MM.1S (cell line): ENCODE measurements at regions not wholly inside any gene's neighbourhood (a gene's known extent, or its start where the extent isn't known, plus 50 kb on each side); places are given as distances from the start of the nearest gene placed in this dataset.

Experiments
- DNase-seq: peaks from one replicate; pipeline ENCODE4 v3.0.0-alpha.2; 2015
- H2AFZ ChIP-seq: fragments of 300-600 bp; sonication (generic); 2 replicates; pipeline ENCODE4 v1.6.0; 2016; ENCODE audit warnings: antibody characterized with exemption, low read length
- H3F3A ChIP-seq: fragments of 300-600 bp; sonication (generic); 2 replicates; pipeline ENCODE4 v1.6.1; 2016; ENCODE audit warnings: mild to moderate bottlenecking, antibody characterized with exemption, low read length, moderate library complexity, mixed read lengths; ENCODE audit not compliant: insufficient read depth
- H3K27ac ChIP-seq: fragments of 300-600 bp; sonication (generic); 2 replicates; pipeline ENCODE4 v1.5.1; 2016; ENCODE audit warnings: mild to moderate bottlenecking, low read length
- H3K27me3 ChIP-seq: fragments of 300-600 bp; sonication (generic); replicated peaks from 2 replicates; pipeline ENCODE4 v1.6.0; 2016; ENCODE audit warnings: low read length; ENCODE audit not compliant: insufficient read depth
- H3K36me3 ChIP-seq: fragments of 300-600 bp; sonication (generic); replicated peaks from 2 replicates; pipeline ENCODE4 v1.6.1; 2016; ENCODE audit warnings: mild to moderate bottlenecking, low read length, mixed read lengths; ENCODE audit not compliant: insufficient read depth
- H3K4me1 ChIP-seq: fragments of 300-600 bp; sonication (generic); 2 replicates; pipeline ENCODE4 v1.6.1; 2016; ENCODE audit warnings: low read length, mixed read lengths
- H3K4me2 ChIP-seq: fragments of 300-600 bp; sonication (generic); 2 replicates; pipeline ENCODE4 v1.6.0; 2016; ENCODE audit warnings: low read depth, low read length
- H3K4me3 ChIP-seq: fragments of 300-600 bp; sonication (generic); 2 replicates; pipeline ENCODE4 v1.5.1; 2016; ENCODE audit warnings: low read length, mixed read lengths
- H3K79me2 ChIP-seq: fragments of 300-600 bp; sonication (generic); 2 replicates; pipeline ENCODE4 v1.6.1; 2016; ENCODE audit warnings: mixed run types, low read length, mixed read lengths
- H3K9ac ChIP-seq: fragments of 300-600 bp; sonication (generic); 2 replicates; pipeline ENCODE4 v1.6.1; 2016; ENCODE audit warnings: low read length, mixed read lengths
- H3K9me2 ChIP-seq: fragments of 300-600 bp; sonication (generic); replicated peaks from 2 replicates; pipeline ENCODE4 v1.6.1; 2016; ENCODE audit warnings: mild to moderate bottlenecking, low read length, mixed read lengths; ENCODE audit not compliant: insufficient read depth
- H3K9me3 ChIP-seq: fragments of 300-600 bp; sonication (generic); replicated peaks from 2 replicates; pipeline ENCODE4 v1.6.1; 2016; ENCODE audit warnings: mild to moderate bottlenecking, low read length, mixed read lengths; ENCODE audit not compliant: insufficient read depth
- H4K20me1 ChIP-seq: fragments of 300-600 bp; sonication (generic); 2 replicates; pipeline ENCODE4 v1.6.1; 2016; ENCODE audit warnings: mild to moderate bottlenecking, low read length, moderate library complexity, mixed read lengths; ENCODE audit not compliant: insufficient read depth
- EZH2 ChIP-seq: fragments of 300-600 bp; sonication (generic); optimal IDR thresholded peaks from 2 replicates; pipeline ENCODE3; 2017; ENCODE audit warnings: low read depth, mild to moderate bottlenecking, antibody characterized with exemption, low read length, mixed read lengths
- EZH2phosphoT487 ChIP-seq: fragments of 300-600 bp; sonication (generic); IDR thresholded peaks from 2 replicates; pipeline ENCODE4 v1.6.1; 2018; ENCODE audit warnings: antibody characterized with exemption, low read length
- TF ChIP-seq, protein P1 (sequence below): fragments of 300-600 bp; sonication (generic); IDR thresholded peaks from 2 replicates; pipeline ENCODE4 v1.5.1; 2016; ENCODE audit warnings: antibody characterized with exemption, low read length, mixed read lengths

DNA sequence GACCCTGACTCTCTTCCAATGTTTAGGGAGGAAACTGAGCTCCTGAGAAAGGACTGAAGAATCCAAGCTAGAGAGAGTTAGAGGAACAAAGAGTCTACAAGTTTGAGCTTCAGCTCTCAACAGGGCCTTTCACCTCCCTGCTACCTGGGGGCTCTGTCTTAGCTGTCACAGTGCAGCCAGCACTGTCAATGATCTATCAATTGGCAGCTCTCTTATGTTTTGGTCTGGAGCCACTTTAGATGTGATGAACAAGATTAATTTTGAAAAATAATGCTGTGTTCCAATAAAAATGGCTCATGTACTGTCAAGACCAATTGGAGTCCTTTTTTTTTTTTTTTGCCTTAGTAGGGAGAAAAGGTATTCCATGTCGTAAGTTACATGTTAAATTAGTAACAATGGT lies 215.8 kb upstream of the TRIB2 start:
- no peaks in the 10 kb centered on the region for H4K20me1 ChIP-seq
- H3F3A ChIP-seq, result 0 out of 2 replicates have a peak, but pooled peaks cover 2% of the 10 kb centered on the region
- no peak overlapping the region for H3K4me3 ChIP-seq
- H2AFZ ChIP-seq, result no peak overlapping the region
- H3K9ac ChIP-seq, result no peak overlapping the region
- H3K4me2 ChIP-seq, result peak overlapping the region; percentile 19; the same call in 1 of the 2 replicates
- no peaks in the 10 kb centered on the region for H3K27me3 ChIP-seq
- H3K9me3 ChIP-seq, result no peaks in the 10 kb centered on the region
- no peak overlapping the region for H3K27ac ChIP-seq
- no peaks in the 10 kb centered on the region for H3K79me2 ChIP-seq
- H3K36me3 ChIP-seq, result no peaks in the 10 kb centered on the region
- TF ChIP-seq EZH2, result no peak
- TF ChIP-seq, protein P1, sequence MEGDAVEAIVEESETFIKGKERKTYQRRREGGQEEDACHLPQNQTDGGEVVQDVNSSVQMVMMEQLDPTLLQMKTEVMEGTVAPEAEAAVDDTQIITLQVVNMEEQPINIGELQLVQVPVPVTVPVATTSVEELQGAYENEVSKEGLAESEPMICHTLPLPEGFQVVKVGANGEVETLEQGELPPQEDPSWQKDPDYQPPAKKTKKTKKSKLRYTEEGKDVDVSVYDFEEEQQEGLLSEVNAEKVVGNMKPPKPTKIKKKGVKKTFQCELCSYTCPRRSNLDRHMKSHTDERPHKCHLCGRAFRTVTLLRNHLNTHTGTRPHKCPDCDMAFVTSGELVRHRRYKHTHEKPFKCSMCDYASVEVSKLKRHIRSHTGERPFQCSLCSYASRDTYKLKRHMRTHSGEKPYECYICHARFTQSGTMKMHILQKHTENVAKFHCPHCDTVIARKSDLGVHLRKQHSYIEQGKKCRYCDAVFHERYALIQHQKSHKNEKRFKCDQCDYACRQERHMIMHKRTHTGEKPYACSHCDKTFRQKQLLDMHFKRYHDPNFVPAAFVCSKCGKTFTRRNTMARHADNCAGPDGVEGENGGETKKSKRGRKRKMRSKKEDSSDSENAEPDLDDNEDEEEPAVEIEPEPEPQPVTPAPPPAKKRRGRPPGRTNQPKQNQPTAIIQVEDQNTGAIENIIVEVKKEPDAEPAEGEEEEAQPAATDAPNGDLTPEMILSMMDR, result no peak
- no peak for TF ChIP-seq EZH2phosphoT487
- no peaks in the 10 kb centered on the region for H3K9me2 ChIP-seq
- peaks cover 27% of the 10 kb centered on the region for H3K4me1 ChIP-seq
- no peak for DNase-seq

DNA sequence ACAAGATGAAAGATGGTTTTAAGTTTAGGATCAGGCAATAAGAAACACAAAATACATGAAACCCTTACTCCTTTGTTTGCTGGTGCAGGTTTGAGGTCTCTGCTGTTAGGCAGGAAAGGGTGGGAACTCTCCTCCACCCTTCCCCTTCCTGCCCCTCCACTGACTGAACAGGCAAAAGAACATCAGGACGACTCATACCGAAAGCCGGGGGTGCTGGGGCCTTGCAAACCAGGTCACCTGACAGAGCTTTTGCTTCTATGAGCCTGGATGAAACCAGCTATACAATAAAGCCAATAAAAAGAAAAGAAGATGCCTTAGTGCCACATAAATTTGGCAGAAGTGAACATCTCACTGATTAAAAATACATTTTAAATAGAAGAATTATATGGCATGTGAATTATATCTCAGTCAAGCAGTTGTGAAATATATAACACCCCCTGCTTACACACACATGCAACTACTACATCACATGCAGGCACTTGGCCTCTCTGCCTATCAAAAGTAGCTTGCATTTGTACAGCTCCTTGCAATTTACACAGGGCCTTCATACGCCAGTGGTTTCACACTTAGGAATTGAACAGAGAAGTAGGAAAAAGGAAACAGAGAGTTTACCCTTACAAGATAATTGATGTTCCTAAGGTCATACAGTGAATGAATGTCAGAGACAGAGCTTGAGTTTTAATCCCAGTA lies 215.1 kb upstream of the TRIB2 start:
- no peak overlapping the region for H2AFZ ChIP-seq
- TF ChIP-seq, protein P1, result no peak
- TF ChIP-seq EZH2 (no peak), EZH2phosphoT487 (no peak)

GRCh38 chr2:12502759-12503158 lies 214.0 kb upstream of the TRIB2 start:
- H3K36me3 ChIP-seq, result no peaks in the 10 kb centered on the region
- H4K20me1 ChIP-seq, result no peaks in the 10 kb centered on the region
- H3K9me3 ChIP-seq, result no peaks in the 10 kb centered on the region
- TF ChIP-seq EZH2 (no peak), EZH2phosphoT487 (no peak)
- TF ChIP-seq, protein P1, result no peak
- DNase-seq, result no peak
- no peak overlapping the region for H3K9ac ChIP-seq
- H3K4me1 ChIP-seq, result peaks cover 31% of the 10 kb centered on the region
- no peaks in the 10 kb centered on the region for H3K79me2 ChIP-seq
- no peak overlapping the region for H2AFZ ChIP-seq
- no peaks in the 10 kb centered on the region for H3K27me3 ChIP-seq
- no peak overlapping the region for H3K4me2 ChIP-seq
- no peak overlapping the region for H3K27ac ChIP-seq
- H3F3A ChIP-seq, result 0 out of 2 replicates have a peak, but pooled peaks cover 7% of the 10 kb centered on the region
- no peaks in the 10 kb centered on the region for H3K9me2 ChIP-seq
- H3K4me3 ChIP-seq, result no peak overlapping the region

More for the DNA sequence above, 215.1 kb upstream of the TRIB2 start:
- no peaks in the 10 kb centered on the region for H3K36me3 ChIP-seq
- no peaks in the 10 kb centered on the region for H3K27me3 ChIP-seq
- DNase-seq, result peak; percentile 68
- H3K27ac ChIP-seq, result no peak overlapping the region
- H3K4me3 ChIP-seq, result no peak overlapping the region
- no peaks in the 10 kb centered on the region for H3K9me2 ChIP-seq
- 0 out of 2 replicates have a peak, but pooled peaks cover 2% of the 10 kb centered on the region for H3F3A ChIP-seq
- no peaks in the 10 kb centered on the region for H3K79me2 ChIP-seq
- peaks cover 27% of the 10 kb centered on the region for H3K4me1 ChIP-seq
- no peaks in the 10 kb centered on the region for H3K9me3 ChIP-seq
- no peaks in the 10 kb centered on the region for H4K20me1 ChIP-seq
- peak overlapping the region; percentile 19; the same call in 1 of the 2 replicates for H3K4me2 ChIP-seq
- no peak overlapping the region for H3K9ac ChIP-seq
